Superior temporal gyrus (tissue), 1 donor: ENCODE measurements at regions not wholly inside any gene's neighbourhood (a gene's known extent, or its start where the extent isn't known, plus 50 kb on each side); places are given as distances from the start of the nearest gene placed in this dataset.
"Not testable (repeated sequence)": the region's sequence is repeated elsewhere in the genome, so short reads cannot be mapped to it uniquely, and the experiment has no call there.

Experiments used
- DNase-seq: peaks from one replicate; pipeline ENCODE4 v3.0.0-alpha.2; 2016; ENCODE audit errors: extremely low spot score

DNA sequence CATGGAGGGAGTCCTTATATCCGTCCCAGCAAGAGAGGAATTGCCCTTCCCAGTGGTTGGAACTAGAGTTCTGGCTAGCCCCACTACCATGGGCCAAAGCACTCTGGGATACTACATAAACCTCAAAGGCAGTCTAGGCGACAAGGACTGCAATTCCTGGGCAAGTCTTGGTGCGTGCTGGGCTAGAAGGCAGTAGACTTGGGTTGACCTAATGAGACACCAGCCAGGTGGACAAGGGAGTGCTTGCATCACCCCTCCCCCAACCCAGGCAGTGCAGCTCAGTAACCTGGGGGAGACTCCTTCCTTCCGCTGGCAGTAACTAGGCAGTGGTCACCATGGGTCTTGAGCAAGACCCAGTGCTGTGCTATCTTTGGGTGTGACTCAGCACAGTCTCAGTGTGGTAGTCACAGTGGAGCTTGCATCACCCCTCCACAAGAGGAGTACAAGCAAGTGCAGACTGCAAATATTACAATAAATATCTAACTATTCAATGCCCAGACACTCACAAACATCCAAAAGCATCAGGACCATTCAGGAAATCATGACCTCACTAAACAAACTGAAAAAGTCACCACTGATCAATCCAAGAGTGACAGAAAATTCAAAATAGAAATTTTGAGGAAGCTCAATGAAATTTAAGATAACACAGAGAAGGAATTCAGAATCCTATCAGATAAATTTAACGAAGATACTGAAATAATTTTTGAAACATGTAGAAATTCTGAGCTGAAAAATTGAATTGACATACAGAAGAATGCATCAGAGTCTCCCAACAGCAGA lies 84.7 kb upstream of the LYPLAL1 start:
- no peak for DNase-seq

DNA sequence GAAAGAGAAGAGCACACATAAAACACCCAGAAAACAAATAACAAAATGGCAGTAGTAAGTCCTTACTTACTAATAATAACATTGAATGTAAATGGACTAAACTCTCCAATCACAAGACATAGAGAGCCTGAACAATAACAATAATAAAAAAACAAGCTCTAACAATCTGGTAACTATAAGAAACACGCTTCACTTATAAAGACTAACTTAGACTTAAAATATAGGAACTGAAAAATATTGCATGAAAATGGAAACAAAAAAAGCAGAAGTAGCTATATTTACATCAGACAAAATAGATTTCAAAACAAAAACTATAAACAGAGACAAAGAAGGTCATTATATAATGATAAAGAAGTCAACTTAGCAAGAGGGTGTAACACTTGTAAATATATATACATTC lies 83.1 kb upstream of the LYPLAL1 start:
- DNase-seq = no peak

DNA sequence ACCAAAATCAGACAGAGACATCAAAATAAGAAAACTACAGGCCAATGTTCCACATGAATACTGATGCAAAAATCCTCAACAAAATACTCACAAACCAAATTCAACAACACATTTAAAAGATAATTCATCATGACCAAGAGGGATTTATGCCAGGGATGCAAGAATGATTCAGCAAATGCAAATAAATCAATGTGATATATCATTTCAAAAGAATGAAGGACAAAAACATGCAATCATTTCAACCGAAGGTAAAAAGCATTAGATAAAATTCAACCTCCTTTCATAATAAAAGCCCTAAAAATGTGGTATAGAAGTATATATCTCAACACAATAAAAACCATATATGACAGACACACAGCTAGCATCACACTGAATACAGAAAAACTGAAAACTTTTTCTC lies 81.5 kb upstream of the LYPLAL1 start:
- DNase-seq = no peak

DNA sequence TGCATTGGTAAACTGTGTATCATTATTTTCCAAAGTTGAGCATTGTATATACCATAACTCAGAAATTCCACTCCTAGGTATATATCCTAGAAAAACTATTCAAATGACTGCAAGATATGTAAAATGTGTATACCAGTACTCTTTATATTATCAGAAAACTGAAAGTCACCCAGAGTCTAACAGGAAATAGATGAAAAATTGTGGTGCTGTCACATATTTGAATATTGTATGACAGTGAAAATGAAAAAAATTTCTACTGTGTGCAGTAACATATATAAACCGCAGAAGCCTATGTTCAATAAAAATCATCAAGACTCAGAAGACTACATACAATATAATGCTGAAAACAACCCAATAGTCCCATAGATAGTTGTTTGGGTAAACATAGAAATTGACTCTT lies 74.4 kb upstream of the LYPLAL1 start:
- no peak for DNase-seq

DNA sequence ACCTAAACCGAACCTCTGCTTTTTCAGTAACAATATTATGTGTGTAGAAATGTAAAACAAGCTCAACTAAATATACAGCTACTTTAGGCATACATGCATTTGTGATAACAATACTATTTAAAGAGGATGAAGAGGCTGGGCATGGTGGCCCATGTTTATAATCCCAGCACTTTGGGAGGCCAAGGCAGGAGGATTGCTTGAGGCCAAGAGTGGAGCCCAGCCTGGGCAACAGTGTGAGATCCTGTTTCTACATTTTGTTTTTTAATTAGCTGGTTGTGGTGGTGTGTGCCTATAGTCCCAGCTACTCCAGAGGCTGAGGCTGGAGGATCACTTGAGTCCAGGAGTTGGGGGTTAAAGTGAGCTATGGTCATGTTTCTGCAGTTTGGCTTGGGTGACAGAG lies 73.6 kb upstream of the LYPLAL1 start:
- no peak for DNase-seq

DNA sequence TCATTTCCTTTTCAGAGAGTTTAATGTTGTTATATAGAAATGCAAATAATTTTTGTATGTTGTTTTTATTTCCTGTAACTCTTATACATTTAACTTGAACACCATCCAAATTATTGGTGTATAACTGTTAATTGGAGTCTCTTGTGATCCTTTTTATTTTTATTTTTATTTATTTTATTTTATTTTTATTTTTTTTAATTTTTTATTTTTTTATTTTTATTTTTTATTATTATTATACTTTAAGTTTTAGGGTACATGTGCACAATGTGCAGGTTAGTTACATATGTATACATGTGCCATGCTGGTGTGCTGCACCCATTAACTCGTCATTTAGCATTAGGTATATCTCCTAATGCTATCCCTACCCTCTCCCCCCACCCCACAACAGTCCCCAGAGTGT lies 71.2 kb upstream of the LYPLAL1 start:
- DNase-seq = not testable (repeated sequence)

DNA sequence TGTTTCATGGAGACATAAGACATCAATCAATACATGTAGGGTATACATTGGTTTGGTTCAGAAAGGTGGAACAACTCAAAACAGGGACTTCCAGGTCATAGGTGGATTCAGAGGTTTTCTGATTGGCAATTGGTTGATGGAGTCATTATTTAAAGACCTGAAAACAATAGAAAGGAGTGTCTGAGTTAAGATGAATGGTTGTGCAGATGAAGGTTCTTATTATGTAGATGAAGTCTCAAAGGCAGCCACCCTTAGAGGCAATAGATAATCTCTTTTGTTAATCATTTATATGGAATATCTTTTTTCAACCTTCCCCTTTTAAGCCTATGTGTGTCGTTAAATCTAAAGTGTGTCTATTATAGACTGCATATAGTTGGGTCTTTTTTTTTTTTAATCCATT lies 67.8 kb upstream of the LYPLAL1 start:
- no peak for DNase-seq

DNA sequence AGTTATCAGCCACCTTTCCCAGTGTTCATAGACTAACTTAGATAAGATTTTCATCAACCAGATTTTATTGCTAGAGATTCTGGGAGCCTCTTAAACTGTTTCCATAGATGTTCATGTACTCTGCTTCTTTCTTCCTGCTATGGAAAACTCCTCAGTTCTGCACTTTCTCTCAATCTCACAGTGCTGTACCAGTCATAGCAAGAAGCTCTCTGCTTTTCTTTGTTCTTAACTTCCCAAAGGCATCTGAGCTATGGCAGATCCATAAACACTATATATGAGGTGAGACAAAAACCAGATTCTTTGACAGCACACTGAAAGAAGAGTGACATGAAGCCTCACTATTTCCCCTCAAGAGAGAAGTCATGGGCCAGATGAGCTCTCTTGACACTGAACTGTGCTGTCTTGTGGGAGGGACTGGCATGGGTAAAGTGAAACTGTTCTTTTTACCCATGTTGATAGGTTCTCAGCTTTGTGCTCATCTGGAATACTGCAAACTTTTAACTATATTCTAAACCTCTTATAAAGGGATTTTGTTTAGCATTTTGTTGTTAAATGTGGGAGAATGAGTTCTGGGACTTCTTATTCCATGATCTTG lies 64.2 kb upstream of the LYPLAL1 start:
- no peak for DNase-seq

DNA sequence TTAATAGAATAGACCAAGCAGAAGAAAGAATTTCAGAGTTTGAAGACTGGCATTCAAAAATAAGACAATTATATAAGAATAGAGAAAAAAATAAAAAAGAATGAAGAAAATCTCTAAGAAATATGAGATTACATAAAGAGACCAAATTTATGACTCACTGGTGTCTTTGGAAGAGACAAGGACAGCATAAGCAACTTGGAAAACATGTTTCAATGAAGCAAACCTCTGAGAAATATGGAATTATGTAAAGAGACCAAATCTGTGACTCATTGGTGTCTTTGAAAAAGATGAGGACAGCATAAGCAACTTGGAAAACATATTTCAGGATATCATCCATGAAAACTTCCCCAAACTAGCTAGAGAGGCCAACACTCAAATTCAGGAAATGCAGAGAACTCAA lies 60.4 kb upstream of the LYPLAL1 start:
- DNase-seq = no peak

DNA sequence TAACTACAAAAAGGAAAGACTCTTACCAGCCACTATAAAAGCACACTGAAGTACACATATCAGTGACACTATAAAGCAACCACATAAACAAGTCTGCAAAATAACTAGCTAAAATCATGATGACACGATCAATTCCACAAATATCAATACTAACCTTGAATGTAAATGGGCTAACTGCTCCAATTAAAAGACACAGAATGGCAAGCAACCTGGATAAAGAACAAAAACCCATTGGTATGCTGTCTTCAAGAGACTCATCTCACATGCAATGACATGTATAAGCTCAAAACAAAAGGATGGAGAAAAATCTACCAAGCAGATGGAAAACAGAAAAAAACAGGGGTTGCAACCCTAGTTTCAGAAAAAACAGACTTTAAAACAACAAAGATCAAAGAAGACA lies 59.7 kb upstream of the LYPLAL1 start:
- no peak for DNase-seq

DNA sequence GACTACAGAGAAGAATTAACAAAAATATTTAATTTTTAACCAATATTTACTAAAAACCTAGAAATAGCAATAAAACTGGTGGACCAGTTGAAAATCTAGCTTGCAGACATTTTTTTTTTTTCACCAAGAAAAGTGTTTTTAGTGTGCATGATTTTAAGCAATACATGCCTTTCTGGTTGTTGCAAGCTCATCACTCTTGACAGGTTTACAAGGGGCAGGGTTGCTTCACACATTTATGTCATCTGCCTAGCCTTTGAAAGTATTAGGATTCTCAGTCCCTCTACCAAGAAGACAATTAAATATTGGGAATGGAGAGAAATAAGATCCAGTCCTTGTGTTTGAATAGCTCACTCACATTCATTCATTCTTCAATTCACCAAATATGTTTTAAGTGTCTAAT lies 53.8 kb upstream of the LYPLAL1 start:
- no peak for DNase-seq

DNA sequence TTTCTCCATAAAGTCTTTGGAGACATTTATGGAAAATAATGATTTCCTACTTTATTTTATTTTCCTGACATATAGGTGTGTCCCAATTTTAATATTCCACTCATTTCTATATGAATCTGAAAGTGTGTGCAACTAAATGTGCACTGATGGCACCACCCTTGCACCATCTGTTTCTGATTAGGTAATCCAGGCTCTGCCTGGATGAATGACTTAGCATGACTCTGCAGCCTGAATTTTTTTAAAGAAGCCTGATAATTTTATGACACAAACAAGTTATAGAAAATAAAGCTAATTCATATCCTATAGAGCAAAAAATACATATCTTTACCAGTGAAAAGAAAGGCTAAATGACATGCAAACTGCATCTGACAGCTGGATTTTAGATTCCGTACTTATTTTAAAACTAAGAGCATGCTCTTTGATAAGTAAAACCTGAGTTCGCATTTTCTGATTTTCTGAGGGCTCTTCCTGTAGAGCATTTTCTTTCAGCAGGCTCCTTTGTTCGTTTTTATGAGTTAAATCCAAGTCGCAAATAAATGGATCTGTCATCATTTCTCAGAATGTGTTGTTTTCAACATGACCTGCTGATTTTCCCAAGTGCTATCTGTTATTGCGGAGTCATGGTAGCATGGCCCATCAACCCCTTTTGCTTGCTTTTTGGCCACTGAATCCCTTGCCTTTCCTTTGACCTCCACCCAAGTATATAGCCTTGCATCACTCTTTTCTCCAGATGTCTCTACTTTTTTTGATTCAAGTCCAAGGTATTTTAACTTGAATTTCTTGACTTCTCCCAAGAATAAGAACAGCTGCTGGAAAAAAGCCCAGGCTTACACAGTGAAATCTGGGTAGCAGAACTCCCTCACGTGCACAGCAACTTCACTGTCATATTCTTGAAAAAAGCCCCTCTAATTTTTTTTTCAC lies 52.8 kb upstream of the LYPLAL1 start:
- no peak for DNase-seq

DNA sequence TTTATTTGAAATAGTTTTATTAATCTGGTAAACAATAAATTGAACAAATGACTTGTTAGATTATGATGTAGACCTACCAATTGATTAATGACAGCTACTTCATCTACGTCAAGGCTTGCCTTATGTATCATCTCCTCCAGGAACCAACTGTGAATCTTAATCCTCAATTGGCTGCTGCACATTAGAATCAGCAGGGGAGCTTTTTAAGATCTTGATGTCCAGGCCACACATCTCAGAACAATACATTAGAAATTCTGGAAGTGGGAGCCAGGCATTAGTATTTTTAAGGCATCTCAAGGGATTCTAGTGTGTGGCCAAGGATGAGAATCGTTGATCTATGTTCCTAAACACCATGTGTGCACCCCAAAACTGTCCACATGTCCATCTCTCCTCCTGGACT lies 52.0 kb upstream of the LYPLAL1 start:
- no peak for DNase-seq

DNA sequence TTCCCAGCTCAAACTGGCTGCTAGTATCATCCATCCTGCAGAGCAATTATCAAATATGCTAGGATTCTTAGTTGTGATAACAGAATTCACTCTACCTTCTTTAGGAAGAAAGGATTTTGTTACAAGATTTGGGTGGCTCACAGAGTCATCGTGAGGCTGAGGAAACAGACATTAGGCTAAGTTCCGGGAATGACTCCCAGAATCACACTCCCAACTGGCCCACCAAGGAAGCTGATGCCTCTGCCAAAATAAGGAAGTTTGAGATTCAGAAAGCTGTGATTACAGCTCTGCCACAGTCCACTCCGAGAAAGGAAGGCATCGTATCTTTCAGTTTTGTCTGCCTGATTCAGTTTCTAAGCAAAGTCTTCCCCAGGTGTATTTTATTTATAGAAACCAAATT lies 50.6 kb upstream of the LYPLAL1 start:
- DNase-seq = peak; percentile 39
